ENCODE measurements at regions not wholly inside any gene's neighbourhood (a gene's known extent, or its start where the extent isn't known, plus 50 kb on each side); places are given as distances from the start of the nearest gene placed in this dataset.

DNA sequence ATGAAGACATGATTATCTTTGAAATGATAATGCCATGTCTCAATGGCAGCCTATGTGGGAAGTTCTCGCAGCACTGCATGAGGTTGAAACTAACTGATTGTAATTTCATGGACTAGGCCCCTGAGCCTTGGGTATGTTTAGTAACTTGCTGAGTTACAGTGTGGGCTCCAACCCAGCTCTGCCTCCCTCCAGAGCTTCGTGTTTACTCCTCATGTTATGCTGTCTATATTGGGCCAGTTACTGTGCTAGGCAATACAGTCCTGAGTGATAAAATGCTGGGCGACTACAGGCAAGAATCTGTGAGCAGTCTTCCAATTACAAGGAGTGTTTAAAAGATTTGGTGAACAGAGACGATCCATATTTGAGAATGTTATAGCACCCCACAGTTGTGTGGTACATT is 530.1 kb upstream of the CDH2 start:
- Histone ChIP-seq H3K36me3 (ENCODE audit: insufficient read depth, low read length) (no peaks in the 10 kb centered on the region), H3K79me2 (ENCODE audit: insufficient read depth, low read length) (no peaks in the 10 kb centered on the region), H3K9ac (ENCODE audit: low read depth, low read length, poor library complexity, severe bottlenecking) (no peak overlapping the region), H3K4me3 (ENCODE audit: low read length, poor library complexity, severe bottlenecking) (no peak overlapping the region), H3K27me3 (ENCODE audit: insufficient read depth, low read length, poor library complexity, severe bottlenecking) (no peaks in the 10 kb centered on the region), H4K20me1 (ENCODE audit: insufficient read depth, low read length, poor library complexity, severe bottlenecking) (no peaks in the 10 kb centered on the region), H3K9me2 (replicated peaks; ENCODE audit: low read depth, low read length) (no peaks in the 10 kb centered on the region), H2AFZ (ENCODE audit: low read length) (no peak overlapping the region), H3K9me3 (ENCODE audit: insufficient read depth, low read depth, low read length) (no peaks in the 10 kb centered on the region), H3K4me1 (ENCODE audit: insufficient read depth, low read length, poor library complexity, severe bottlenecking) (no peaks in the 10 kb centered on the region), H3F3A (ENCODE audit: low read depth) (no peaks in the 10 kb centered on the region), H3K4me2 (ENCODE audit: low read depth, low read length, poor library complexity, severe bottlenecking) (no peak overlapping the region)
- no peak for TF ChIP-seq EZH2phosphoT487 (IDR thresholded peaks at IDR 0.05; ENCODE audit: borderline replicate concordance)
- TF ChIP-seq, protein P1, sequence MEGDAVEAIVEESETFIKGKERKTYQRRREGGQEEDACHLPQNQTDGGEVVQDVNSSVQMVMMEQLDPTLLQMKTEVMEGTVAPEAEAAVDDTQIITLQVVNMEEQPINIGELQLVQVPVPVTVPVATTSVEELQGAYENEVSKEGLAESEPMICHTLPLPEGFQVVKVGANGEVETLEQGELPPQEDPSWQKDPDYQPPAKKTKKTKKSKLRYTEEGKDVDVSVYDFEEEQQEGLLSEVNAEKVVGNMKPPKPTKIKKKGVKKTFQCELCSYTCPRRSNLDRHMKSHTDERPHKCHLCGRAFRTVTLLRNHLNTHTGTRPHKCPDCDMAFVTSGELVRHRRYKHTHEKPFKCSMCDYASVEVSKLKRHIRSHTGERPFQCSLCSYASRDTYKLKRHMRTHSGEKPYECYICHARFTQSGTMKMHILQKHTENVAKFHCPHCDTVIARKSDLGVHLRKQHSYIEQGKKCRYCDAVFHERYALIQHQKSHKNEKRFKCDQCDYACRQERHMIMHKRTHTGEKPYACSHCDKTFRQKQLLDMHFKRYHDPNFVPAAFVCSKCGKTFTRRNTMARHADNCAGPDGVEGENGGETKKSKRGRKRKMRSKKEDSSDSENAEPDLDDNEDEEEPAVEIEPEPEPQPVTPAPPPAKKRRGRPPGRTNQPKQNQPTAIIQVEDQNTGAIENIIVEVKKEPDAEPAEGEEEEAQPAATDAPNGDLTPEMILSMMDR (conservative IDR thresholded peaks at IDR 0.05; ENCODE audit: low read length), result no peak

DNA sequence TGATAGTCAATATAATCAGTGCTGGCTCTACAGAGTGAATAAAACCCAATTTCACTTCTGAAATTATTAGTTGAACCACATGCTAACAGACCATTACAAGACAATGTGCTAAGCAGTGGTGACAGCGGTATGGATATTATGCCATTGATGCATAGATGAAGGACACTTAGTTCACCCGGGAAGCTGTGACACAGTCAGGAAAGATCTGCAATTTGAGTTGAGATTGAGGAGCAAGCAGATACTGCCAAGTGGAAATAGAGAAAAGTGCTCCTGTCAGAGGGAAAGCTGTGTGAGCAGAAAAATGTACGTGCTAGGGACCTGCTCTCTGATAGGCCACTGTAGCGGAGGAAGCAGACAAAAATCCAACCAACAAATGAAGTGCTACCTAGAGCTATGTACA is 529.5 kb upstream of the CDH2 start:
- no peaks in the 10 kb centered on the region for H3K79me2 ChIP-seq (ENCODE audit: insufficient read depth, low read length)
- H2AFZ ChIP-seq (ENCODE audit: low read length), result no peak overlapping the region
- no peaks in the 10 kb centered on the region for H3K4me1 ChIP-seq (ENCODE audit: insufficient read depth, low read length, poor library complexity, severe bottlenecking)
- H3F3A ChIP-seq (ENCODE audit: low read depth), result no peaks in the 10 kb centered on the region
- H3K9me2 ChIP-seq (replicated peaks; ENCODE audit: low read depth, low read length), result no peaks in the 10 kb centered on the region
- H4K20me1 ChIP-seq (ENCODE audit: insufficient read depth, low read length, poor library complexity, severe bottlenecking), result no peaks in the 10 kb centered on the region
- H3K27me3 ChIP-seq (ENCODE audit: insufficient read depth, low read length, poor library complexity, severe bottlenecking), result no peaks in the 10 kb centered on the region
- no peak overlapping the region for H3K9ac ChIP-seq (ENCODE audit: low read depth, low read length, poor library complexity, severe bottlenecking)
- H3K4me3 ChIP-seq (ENCODE audit: low read length, poor library complexity, severe bottlenecking), result no peak overlapping the region
- H3K36me3 ChIP-seq (ENCODE audit: insufficient read depth, low read length), result no peaks in the 10 kb centered on the region
- no peak for TF ChIP-seq EZH2phosphoT487 (IDR thresholded peaks at IDR 0.05; ENCODE audit: borderline replicate concordance)
- TF ChIP-seq, protein P1 (conservative IDR thresholded peaks at IDR 0.05; ENCODE audit: low read length), result no peak
- H3K9me3 ChIP-seq (ENCODE audit: insufficient read depth, low read depth, low read length), result no peaks in the 10 kb centered on the region
- H3K4me2 ChIP-seq (ENCODE audit: low read depth, low read length, poor library complexity, severe bottlenecking), result no peak overlapping the region

DNA sequence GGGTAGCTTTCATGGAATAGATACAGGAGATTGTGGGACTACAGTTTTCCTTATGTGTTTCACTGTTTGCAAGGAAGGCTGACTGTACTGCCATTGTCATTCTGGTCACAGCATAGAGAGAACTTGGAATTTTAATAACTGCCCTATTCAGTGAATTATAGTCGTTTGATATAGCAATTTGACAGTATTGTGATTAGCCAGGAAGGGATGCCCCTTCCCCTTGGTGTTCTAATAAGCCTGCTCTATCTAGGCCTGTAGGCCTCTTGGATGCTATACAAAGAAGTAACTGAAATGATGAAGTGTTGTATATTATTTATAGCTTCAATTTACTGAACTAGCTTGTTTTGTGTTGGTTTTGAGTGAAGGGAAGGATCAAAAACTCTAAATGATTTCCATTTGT is 528.6 kb upstream of the CDH2 start:
- Histone ChIP-seq H3K9me2 (replicated peaks; ENCODE audit: low read depth, low read length) (no peaks in the 10 kb centered on the region), H3K27me3 (ENCODE audit: insufficient read depth, low read length, poor library complexity, severe bottlenecking) (no peaks in the 10 kb centered on the region), H3K4me2 (ENCODE audit: low read depth, low read length, poor library complexity, severe bottlenecking) (no peak overlapping the region), H3K9ac (ENCODE audit: low read depth, low read length, poor library complexity, severe bottlenecking) (no peak overlapping the region), H3F3A (ENCODE audit: low read depth) (no peaks in the 10 kb centered on the region), H3K4me1 (ENCODE audit: insufficient read depth, low read length, poor library complexity, severe bottlenecking) (no peaks in the 10 kb centered on the region), H3K9me3 (ENCODE audit: insufficient read depth, low read depth, low read length) (no peaks in the 10 kb centered on the region), H3K4me3 (ENCODE audit: low read length, poor library complexity, severe bottlenecking) (no peak overlapping the region), H3K79me2 (ENCODE audit: insufficient read depth, low read length) (no peaks in the 10 kb centered on the region), H4K20me1 (ENCODE audit: insufficient read depth, low read length, poor library complexity, severe bottlenecking) (no peaks in the 10 kb centered on the region), H3K36me3 (ENCODE audit: insufficient read depth, low read length) (no peaks in the 10 kb centered on the region), H2AFZ (ENCODE audit: low read length) (no peak overlapping the region)
- no peak for TF ChIP-seq EZH2phosphoT487 (IDR thresholded peaks at IDR 0.05; ENCODE audit: borderline replicate concordance)
- TF ChIP-seq, protein P1 (conservative IDR thresholded peaks at IDR 0.05; ENCODE audit: low read length), result no peak
